Ramos (cell line): ENCODE measurements at regions not wholly inside any gene's neighbourhood (a gene's known extent, or its start where the extent isn't known, plus 50 kb on each side); places are given as distances from the start of the nearest gene placed in this dataset.

Experiments used
- in situ Hi-C: fragments of 300-500 bp; cut with MboI; formaldehyde crosslinking; loops from one replicate; pipeline ENCODE4 v1.14.3; 2022; ENCODE audit warnings: low sequenced_read_pairs; ENCODE audit not compliant: unreplicated experiment

GRCh38 chr6:26172608-26172968, 85.4 kb downstream of the HFE start:
- in situ Hi-C loops: no loop called here

DNA sequence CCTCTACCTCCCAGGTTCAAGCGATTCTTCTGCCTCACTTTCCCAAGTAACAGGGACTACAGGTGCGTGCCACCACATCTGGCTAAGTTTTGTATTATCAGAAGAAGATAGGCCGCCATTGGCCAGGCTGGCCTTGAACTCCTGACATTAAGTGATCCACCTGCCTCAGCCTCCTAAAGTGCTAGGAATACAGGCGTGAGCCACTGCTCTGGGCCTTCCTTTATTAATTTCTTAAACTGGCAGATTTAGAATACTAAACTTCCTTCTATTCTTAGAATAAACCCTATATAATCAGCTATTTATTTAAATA, 86.6 kb downstream of the HFE start:
- in situ Hi-C loops: no loop called here

DNA sequence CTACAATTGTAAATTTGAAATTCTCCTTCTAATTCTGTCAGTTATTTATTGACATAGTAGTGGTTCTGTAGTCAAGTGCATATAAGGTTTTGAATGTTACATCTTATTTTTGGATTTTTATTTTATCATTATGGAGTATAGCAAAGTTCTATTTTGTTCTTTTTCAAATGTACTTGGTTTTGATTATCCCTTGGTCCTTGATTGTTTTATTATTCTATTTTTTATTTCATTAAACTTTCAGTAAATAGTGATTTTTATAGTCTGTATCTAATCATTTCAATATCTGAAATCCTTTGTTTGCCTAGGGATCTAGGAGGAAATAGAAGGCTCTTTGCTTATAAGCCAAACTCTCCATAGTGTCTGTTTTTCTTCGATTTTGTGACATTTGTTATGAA, 87.8 kb downstream of the HFE start:
- in situ Hi-C loops: no loop called here

DNA sequence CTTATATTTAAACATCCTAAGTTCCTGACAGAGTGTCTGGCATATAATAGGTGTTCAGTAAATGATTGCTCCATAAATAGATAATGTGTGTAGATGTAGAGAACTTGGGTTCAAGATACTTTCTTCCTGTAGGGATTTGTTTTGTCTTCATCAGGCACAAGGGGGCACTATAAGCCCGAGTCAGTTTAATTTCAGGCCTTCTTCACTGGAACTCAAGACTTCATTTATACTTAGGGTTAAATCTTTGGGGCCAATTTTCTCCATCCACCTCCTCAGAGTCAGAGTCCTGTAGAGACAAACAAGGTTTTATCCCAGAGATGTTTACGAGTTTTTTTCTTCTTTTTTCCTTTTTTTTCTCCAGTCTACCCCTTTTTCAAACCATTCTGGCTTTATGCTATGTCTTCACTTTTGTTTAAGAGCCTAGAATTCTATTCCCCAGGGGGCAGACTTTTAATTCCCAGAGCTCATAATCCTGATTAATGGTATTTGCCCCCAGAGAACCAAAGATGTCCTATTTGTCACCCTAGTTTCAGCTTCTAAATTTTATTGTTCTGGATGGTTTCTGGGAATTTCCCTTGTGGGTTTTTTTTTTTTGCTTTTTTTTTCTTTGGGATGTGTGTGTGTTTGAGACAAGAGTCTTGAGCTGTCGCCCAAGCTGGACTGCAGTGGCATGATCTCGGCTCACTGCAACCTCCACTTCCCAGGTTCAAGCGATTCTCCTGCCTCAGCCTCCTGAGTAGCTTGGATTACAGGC, 88.4 kb downstream of the HFE start:
- in situ Hi-C loops: no loop called here

- in situ Hi-C loops: loop anchor here (10.0 kb wide), 1 partner anchor 415 kb away; the partner anchor contains the start of gene ABT1
Observed at GRCh38 chr6:26179675-26180074, 92.4 kb downstream of the HFE start.

DNA sequence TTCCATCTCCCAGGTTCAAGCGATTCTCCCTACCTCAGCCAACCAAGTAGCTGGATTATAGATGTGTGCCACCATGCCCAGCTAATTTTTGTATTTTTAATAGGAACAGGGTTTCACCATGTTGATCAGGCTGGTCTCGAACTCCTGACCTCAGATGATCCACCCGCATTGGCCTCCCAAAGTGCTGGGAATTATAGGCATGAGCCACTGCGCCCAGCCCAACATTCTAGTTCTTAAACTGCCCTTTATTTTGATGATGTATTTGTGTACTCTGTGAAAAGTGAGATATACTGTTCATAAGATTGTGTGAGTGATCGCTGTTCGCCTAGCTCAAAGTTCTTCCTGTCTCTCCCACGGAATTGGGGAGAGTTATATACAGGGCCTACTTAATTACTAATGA, 93.1 kb downstream of the HFE start:
- in situ Hi-C loops: loop anchor here (10.0 kb wide), 1 partner anchor 414 kb away; the partner anchor contains the start of gene ABT1

- in situ Hi-C loops: loop anchor here (10.0 kb wide), 1 partner anchor 412 kb away; the partner anchor contains the start of gene ABT1
Observed at GRCh38 chr6:26183237-26183580, 96.0 kb downstream of the HFE start.

- in situ Hi-C loops: loop anchor here (10.0 kb wide), 1 partner anchor 411 kb away; the partner anchor contains the start of gene ABT1
Observed at GRCh38 chr6:26183581-26184366, 96.5 kb downstream of the HFE start.

DNA sequence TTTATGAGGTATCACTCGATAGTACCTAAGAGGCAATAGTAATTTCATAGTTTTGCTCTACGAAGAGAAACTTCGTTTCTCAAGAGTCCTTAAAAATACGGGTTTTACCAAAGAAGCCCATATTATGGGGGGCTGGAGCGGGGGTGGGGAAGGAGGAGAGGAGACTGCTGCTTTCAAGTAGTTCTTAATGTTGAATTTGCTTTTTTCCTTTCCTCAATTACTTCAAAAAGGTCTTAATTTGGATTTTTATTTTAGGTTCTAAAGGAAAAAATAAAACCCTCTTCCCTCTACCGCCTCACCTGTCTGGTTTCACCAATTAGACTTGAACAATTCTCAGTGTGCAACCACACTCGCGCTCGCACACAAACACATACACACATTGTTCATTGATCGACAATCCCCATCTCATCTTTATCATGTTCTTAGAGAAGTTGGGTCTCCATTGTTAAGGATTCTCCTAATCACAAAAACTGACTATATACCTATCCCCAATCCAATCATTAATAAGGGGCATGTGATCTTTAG, 97.2 kb downstream of the HFE start:
- in situ Hi-C loops: loop anchor here (10.0 kb wide), 1 partner anchor 410 kb away; the partner anchor contains the start of gene ABT1

- in situ Hi-C loops: loop anchor here (10.0 kb wide), 1 partner anchor 410 kb away; the partner anchor contains the start of gene ABT1
Observed at GRCh38 chr6:26185004-26185403, 97.8 kb downstream of the HFE start.

- in situ Hi-C loops: loop anchor here (10.0 kb wide), 1 partner anchor 409 kb away; the partner anchor contains the start of gene ABT1
Observed at GRCh38 chr6:26185802-26186201, 98.6 kb downstream of the HFE start.

DNA sequence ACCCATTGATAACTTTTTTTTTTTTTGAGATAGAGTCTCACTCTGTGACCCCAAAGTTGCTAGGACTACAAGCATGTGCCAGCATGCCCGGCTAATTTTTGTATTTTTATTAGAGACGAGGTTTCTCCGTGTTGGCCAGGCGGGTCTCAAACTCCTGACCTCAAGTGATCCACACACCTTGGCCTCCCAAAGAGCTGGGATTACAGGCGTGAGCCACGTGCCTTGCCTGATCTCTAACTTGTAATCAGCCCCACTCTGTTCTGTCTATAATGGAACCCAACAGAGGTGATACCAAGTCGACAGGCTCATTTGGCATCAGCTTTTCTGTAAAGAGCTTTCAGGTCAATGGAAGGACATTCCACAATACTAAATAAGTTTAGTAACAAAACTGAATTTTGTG, 99.4 kb downstream of the HFE start:
- in situ Hi-C loops: loop anchor here (10.0 kb wide), 1 partner anchor 408 kb away; the partner anchor contains the start of gene ABT1

DNA sequence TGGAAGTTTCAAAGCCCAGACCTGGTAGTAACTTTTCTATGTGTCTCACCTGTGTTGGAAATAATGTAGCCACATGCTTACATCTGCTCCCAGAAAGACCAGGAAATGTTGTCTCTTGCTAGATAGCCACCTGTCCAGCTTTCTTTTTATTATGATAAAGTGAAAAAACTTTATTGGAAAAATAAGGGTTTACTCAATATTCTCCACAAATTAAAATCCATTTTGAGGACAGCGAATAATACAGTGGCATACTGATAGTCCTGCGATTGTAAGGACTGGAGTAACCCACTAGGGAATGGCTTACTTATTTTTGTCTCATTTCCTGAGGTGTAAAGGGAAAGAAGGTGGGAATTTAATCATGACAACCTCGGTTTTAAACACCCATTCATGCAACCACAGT, 100.1 kb downstream of the HFE start:
- in situ Hi-C loops: loop anchor here (10.0 kb wide), 1 partner anchor 408 kb away; the partner anchor contains the start of gene ABT1

DNA sequence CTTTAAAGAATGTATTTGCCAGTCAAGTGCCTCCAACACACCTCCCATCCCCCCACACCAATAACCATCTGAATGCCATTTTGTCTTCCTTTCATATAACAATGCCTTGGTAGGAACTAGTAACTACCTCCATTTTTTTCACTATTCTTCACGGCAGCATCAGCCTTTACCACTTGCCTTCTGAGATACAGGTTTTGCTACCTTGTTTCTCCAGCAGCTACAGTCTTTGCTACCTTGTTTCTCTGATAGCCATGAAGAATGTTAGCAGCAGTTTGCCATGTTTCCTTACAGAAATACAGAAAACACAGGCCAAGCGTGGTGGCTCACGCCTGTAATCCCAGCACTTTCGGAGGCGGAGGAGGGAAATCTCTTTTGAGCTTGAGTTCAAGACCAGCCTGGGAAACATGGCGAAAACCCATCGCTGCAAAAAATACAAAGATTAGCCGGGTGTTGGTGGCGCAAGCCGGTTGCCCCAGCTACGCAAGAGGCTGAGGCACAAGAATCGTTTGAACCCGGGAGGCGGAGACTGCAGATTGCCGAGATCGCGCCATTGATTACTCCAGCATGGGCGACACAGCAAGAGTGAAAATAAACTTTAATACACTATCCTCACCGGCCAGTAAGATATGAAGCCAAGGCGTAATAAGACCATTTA, 100.9 kb downstream of the HFE start:
- in situ Hi-C loops: loop anchor here (10.0 kb wide), 1 partner anchor 407 kb away; the partner anchor contains the start of gene ABT1

- in situ Hi-C loops: loop anchor here (10.0 kb wide), 1 partner anchor 1643 kb away; a partner anchor contains a TSS
Observed at GRCh38 chr6:26191512-26191911, 104.3 kb downstream of the HFE start.

DNA sequence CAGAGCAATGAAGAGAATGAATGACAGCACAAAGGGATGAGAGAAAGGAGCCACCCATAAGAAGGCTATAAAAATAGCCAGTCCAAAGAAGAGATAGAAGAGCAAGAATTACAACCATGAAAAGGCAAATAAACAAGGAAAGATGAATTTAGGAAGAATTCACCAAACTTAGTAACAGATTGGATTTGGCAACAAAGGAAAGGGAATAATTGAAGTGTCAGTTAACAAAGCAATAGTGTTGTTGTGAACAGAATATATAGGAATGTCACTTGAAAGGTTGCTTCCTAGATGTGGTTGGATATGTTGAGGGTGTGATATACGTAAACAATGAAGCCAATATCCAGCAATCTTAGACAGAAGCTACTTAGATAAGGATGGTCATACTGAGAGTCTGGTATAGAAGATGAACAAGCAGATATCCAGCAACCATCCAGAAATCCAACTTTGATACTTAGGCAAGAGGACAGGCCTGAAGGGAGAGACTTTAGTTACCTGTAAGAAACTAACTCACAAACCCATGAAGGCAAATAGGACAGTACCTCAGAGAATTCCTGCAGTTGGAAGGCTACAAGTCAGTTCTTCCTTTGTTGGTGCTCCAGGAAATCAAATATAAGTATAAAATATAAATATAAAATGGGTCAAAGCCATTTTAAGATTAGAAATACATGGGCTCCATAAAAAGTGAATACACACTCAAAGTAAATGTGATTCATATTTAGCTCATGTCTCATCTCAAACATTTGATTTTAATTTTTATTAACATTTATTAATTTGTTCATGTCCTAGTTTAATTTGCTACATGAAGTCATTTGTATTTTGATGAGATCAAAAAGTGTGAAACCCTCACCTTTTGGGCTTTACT, 106.5 kb downstream of the HFE start:
- in situ Hi-C loops: loop anchor here (10.0 kb wide), 1 partner anchor 1641 kb away; a partner anchor contains a TSS

DNA sequence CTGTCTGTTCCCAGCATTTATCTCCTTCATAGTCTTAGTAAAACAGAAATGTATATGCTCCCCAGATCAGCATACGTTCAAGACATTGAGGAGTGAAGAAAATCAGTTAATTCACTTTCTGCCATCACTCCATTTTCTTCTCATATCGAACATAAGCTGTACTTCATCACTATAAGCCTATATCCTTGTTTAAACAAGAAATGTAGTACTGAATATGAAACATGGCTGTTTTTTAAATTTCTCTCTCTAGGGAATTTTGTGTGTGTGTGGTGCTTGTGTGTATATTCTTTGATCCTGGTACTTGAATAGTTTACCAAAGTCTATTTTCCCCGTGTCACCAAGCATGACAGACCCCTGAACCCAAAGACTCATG, 107.1 kb downstream of the HFE start:
- in situ Hi-C loops: loop anchor here (10.0 kb wide), 1 partner anchor 1640 kb away; a partner anchor contains a TSS

DNA sequence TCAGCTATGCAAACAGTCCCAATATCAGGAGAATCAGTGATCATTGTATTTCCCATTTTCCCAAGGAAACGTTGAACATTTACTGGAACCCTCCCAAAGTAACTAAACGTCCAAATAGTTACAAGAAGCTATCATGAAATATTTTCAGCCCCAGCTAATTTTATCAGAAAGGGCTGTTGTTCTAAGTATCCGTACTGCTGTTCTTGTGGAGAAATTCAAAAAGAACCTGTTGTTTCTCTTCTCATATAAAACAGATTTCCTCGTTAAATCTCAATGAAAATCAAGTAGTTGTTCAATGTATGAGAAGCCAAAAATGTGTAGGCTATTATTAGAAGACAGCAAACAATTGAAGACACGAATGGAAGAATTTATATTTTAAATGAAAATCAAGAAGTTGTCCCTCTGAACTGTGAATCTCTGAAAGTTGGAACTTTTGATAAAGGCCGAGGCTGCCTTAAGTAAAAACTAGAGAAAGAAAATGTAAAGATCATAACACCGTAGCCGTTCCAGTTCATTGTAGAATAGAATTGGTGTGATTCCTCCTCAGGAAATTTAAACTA, 107.7 kb downstream of the HFE start:
- in situ Hi-C loops: loop anchor here (5.0 to 10.0 kb wide), 3 partner anchors 163 to 1640 kb away; a partner anchor contains a TSS

GRCh38 chr6:26195376-26195923, 108.2 kb downstream of the HFE start:
- in situ Hi-C loops: loop anchor here (5.0 to 10.0 kb wide), 3 partner anchors 163 to 1639 kb away; a partner anchor contains a TSS
